Sigmoid colon (tissue), 4 donors: ENCODE measurements at regions not wholly inside any gene's neighbourhood (a gene's known extent, or its start where the extent isn't known, plus 50 kb on each side); places are given as distances from the start of the nearest gene placed in this dataset.

ENCODE experiments used
- CTCF ChIP-seq, 4 experiments: fragments of 450-650 bp in 3 of 4; fragments of 200-600 bp in 1 of 4; IDR thresholded peaks; one replicate each; pipeline ENCODE4 v1.5.1; 2016 to 2019; ENCODE audit warnings: antibody characterized with exemption in 4 of 4, mild to moderate bottlenecking in 3 of 4, moderate library complexity in 2 of 4
- EP300 ChIP-seq, 4 donors: sonication (generic); formaldehyde crosslinking; IDR thresholded peaks; one replicate each; pipeline ENCODE4 v1.6.1; 2017; ENCODE audit warnings: antibody characterized with exemption in 4 of 4
- POLR2A ChIP-seq, 2 donors: fragments of 450-650 bp; IDR thresholded peaks; one replicate each; pipeline ENCODE4 v1.6.1; 2016; ENCODE audit warnings: antibody characterized with exemption in 2 of 2, mild to moderate bottlenecking in 2 of 2, moderate library complexity in 2 of 2
- POLR2AphosphoS5 ChIP-seq, 4 donors: sonication (generic); formaldehyde crosslinking; IDR thresholded peaks; one replicate each; pipeline ENCODE4 v1.6.1; 2017; ENCODE audit warnings: antibody characterized with exemption in 4 of 4

- TF ChIP-seq POLR2A (IDR thresholded peaks at IDR 0.05) (no peak), POLR2AphosphoS5 (IDR thresholded peaks at IDR 0.05) (no peak), EP300 (IDR thresholded peaks at IDR 0.05) (no peak), CTCF (IDR thresholded peaks at IDR 0.05) (no peak)
These were observed 82.8 kb upstream of the COL13A1 start for GRCh38 chr10:69718951-69719350.
